Panc1 (cell line): ENCODE measurements at regions not wholly inside any gene's neighbourhood (a gene's known extent, or its start where the extent isn't known, plus 50 kb on each side); places are given as distances from the start of the nearest gene placed in this dataset.

Experiments
- ATAC-seq: fragments of 200-7000 bp; cut with Tn5 transposase; 2 replicates; pipeline ENCODE4 v1.9.1; 2020; ENCODE audit warnings: mild to moderate bottlenecking, moderate library complexity
- BruUV-seq: library from RNA; stranded (reverse); fragments of 400-500 nt; replicated peaks from 2 replicates; lab custom pipeline; 2021; lab: Mats Ljungman, UMichigan
- CTCF ChIA-PET: fragments of 300-600 bp; sonication (Branson Sonifier 250); formaldehyde crosslinking; loops from one replicate; lab custom pipeline; 2022; ENCODE audit warnings: antibody characterized with exemption; lab: Charles Lee
- POLR2A ChIA-PET: fragments of 300-600 bp; sonication (Branson Sonifier 250); formaldehyde crosslinking; loops from one replicate; lab custom pipeline; 2022; ENCODE audit warnings: antibody characterized with exemption; lab: Charles Lee
- DNase-seq: peaks from one replicate; pipeline ENCODE4 v3.0.0-alpha.2; 2010; ENCODE audit warnings: low read depth, low spot score
- H3K27ac ChIP-seq: 2 replicates; pipeline ENCODE4 v1.5.1; 2011; ENCODE audit warnings: mild to moderate bottlenecking, low read length, inconsistent platforms
- H3K27me3 ChIP-seq: fragments of 200-500 bp; sonication (Bioruptor generic); 2 replicates; pipeline ENCODE4 v1.6.0; 2014; ENCODE audit warnings: low read length, inconsistent platforms; ENCODE audit not compliant: control insufficient read depth, insufficient read depth
- H3K36me3 ChIP-seq: fragments of 200-500 bp; sonication (Bioruptor generic); 2 replicates; pipeline ENCODE4 v1.5.1; 2014; ENCODE audit warnings: inconsistent platforms, mild to moderate bottlenecking, low read length, moderate library complexity; ENCODE audit not compliant: control insufficient read depth, insufficient read depth
- H3K4me1 ChIP-seq: 2 replicates; pipeline ENCODE4 v1.5.1; 2011; ENCODE audit warnings: inconsistent platforms, mild to moderate bottlenecking, low read length, moderate library complexity; ENCODE audit not compliant: control insufficient read depth, insufficient read depth
- H3K4me3 ChIP-seq, 2 experiments: 2 replicates each; pipeline ENCODE4 v1.5.1; 2011 to 2012; ENCODE audit warnings: low read depth in 2 of 2, low read length in 2 of 2, mild to moderate bottlenecking in 2 of 2, inconsistent platforms in 1 of 2, moderate library complexity in 1 of 2
- H3K9me3 ChIP-seq: fragments of 200-500 bp; sonication (Bioruptor generic); 2 replicates; pipeline ENCODE4 v1.5.1; 2014; ENCODE audit warnings: low read depth, mild to moderate bottlenecking, inconsistent platforms, low read length, moderate library complexity; ENCODE audit not compliant: control insufficient read depth, insufficient read depth
- POLR2AphosphoS5 ChIP-seq: IDR thresholded peaks from 2 replicates; pipeline ENCODE4 v1.6.1; 2012; ENCODE audit warnings: mild to moderate bottlenecking, low read depth, low read length, moderate library complexity
- SIN3A ChIP-seq: IDR thresholded peaks from 2 replicates; pipeline ENCODE4 v1.6.1; 2012; ENCODE audit warnings: low read depth, mild to moderate bottlenecking, low read length, moderate library complexity, borderline replicate concordance; ENCODE audit not compliant: insufficient read depth
- TCF7L2 ChIP-seq: IDR thresholded peaks from 2 replicates; pipeline ENCODE4 v1.6.1; 2011; ENCODE audit warnings: mild to moderate bottlenecking, low read depth, low read length, inconsistent platforms
- in situ Hi-C: cut with HindIII; loops from 2 replicates; pipeline ENCODE4 v1.10.0; 2016; ENCODE audit warnings: low sequenced_read_pairs, low pct_unique_long_range_greater_than_20kb
- intact Hi-C: fragments of 100-400 bp; cut with micrococcal nuclease; formaldehyde crosslinking; loops from one replicate; pipeline ENCODE4 v1.10.0; 2022; ENCODE audit not compliant: unreplicated experiment
- TF ChIP-seq, protein P1 (sequence below): fragments of 450-650 bp; IDR thresholded peaks from 2 replicates; pipeline ENCODE4 v1.5.1; 2017; ENCODE audit warnings: mild to moderate bottlenecking
- TF ChIP-seq, protein P2 (sequence below), 2 experiments: IDR thresholded peaks; 2 replicates each; pipeline ENCODE4 v1.6.1; 2011 to 2012; ENCODE audit warnings: low read depth in 2 of 2, control low read depth in 1 of 2, low read length in 1 of 2, mild to moderate bottlenecking in 1 of 2, moderate library complexity in 1 of 2; ENCODE audit not compliant: insufficient read depth in 1 of 2

DNA sequence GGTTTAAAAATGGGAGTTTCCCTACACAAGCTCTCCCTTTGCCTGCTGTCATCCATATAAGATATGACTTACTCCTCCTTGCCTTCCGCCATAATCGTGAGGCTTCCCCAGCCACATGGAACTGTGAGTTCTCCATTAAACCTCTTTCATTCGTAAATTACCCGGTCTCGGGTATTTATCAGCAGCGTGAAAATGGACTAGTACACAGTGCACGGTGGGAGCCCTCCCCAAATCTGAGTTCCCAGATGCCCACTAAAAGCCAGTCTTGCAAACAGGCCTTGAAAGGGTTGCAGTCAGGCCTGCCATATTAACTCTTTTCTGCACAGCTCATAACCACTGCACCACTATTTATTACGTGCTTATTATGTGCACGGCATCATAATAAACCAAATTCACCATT, 400.9 kb downstream of the PRDM2 start:
- CTCF ChIA-PET = no interaction called here
- POLR2A ChIA-PET = no interaction called here
- ATAC-seq (no peak), DNase-seq (no peak)
- no peaks in the 10 kb centered on the region for H3K4me1 ChIP-seq
- in situ Hi-C loops = no loop called here
- intact Hi-C loops = no loop called here
- TF ChIP-seq POLR2AphosphoS5 (no peak), TCF7L2 (no peak), SIN3A (no peak)
- TF ChIP-seq, protein P1, sequence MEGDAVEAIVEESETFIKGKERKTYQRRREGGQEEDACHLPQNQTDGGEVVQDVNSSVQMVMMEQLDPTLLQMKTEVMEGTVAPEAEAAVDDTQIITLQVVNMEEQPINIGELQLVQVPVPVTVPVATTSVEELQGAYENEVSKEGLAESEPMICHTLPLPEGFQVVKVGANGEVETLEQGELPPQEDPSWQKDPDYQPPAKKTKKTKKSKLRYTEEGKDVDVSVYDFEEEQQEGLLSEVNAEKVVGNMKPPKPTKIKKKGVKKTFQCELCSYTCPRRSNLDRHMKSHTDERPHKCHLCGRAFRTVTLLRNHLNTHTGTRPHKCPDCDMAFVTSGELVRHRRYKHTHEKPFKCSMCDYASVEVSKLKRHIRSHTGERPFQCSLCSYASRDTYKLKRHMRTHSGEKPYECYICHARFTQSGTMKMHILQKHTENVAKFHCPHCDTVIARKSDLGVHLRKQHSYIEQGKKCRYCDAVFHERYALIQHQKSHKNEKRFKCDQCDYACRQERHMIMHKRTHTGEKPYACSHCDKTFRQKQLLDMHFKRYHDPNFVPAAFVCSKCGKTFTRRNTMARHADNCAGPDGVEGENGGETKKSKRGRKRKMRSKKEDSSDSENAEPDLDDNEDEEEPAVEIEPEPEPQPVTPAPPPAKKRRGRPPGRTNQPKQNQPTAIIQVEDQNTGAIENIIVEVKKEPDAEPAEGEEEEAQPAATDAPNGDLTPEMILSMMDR = no peak
- TF ChIP-seq, protein P2, sequence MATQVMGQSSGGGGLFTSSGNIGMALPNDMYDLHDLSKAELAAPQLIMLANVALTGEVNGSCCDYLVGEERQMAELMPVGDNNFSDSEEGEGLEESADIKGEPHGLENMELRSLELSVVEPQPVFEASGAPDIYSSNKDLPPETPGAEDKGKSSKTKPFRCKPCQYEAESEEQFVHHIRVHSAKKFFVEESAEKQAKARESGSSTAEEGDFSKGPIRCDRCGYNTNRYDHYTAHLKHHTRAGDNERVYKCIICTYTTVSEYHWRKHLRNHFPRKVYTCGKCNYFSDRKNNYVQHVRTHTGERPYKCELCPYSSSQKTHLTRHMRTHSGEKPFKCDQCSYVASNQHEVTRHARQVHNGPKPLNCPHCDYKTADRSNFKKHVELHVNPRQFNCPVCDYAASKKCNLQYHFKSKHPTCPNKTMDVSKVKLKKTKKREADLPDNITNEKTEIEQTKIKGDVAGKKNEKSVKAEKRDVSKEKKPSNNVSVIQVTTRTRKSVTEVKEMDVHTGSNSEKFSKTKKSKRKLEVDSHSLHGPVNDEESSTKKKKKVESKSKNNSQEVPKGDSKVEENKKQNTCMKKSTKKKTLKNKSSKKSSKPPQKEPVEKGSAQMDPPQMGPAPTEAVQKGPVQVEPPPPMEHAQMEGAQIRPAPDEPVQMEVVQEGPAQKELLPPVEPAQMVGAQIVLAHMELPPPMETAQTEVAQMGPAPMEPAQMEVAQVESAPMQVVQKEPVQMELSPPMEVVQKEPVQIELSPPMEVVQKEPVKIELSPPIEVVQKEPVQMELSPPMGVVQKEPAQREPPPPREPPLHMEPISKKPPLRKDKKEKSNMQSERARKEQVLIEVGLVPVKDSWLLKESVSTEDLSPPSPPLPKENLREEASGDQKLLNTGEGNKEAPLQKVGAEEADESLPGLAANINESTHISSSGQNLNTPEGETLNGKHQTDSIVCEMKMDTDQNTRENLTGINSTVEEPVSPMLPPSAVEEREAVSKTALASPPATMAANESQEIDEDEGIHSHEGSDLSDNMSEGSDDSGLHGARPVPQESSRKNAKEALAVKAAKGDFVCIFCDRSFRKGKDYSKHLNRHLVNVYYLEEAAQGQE (IDR thresholded peaks at IDR 0.05; ENCODE audit: insufficient read depth in 1 of 2, low read depth in 2 of 2, low read length in 1 of 2) = no peak
- no peak overlapping the region for H3K4me3 ChIP-seq
- H3K9me3 ChIP-seq = no peaks in the 10 kb centered on the region
- no peaks in the 10 kb centered on the region for H3K36me3 ChIP-seq
- no peak overlapping the region for H3K27ac ChIP-seq
- no peaks in the 10 kb centered on the region; the same call in 1 of the 2 replicates for H3K27me3 ChIP-seq
- BruUV-seq = no TSS peak

DNA sequence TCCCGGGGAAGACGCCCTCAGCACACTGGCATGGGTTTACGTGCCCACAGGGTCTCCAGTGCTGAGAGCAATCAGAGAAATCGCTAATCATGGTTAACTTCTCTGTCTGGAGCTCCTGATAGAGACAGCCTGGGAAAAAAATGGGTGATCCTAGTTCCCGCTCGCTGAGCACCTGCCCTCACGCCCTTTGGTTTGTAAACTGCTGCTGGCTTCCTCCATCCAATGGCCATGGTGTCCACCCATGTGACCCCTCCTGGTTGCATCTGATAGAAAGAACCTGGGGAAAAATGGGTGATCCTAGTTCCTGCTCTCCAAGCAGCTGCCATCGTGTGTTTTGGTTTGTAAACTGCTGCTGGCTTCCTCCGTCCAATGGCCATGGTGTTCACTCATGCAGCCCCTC, 402.2 kb downstream of the PRDM2 start:
- no peak overlapping the region for H3K4me3 ChIP-seq
- no peak overlapping the region for H3K27ac ChIP-seq
- DNase-seq = no peak
- in situ Hi-C loops = no loop called here
- no peaks in the 10 kb centered on the region for H3K9me3 ChIP-seq
- BruUV-seq = no TSS peak
- H3K4me1 ChIP-seq = no peaks in the 10 kb centered on the region
- H3K27me3 ChIP-seq = no peaks in the 10 kb centered on the region; the same call in 1 of the 2 replicates
- ChIA-PET CTCF (no interaction called here), POLR2A (no interaction called here)
- TF ChIP-seq SIN3A (no peak), POLR2AphosphoS5 (no peak), TCF7L2 (no peak)
- TF ChIP-seq, protein P1 = no peak
- TF ChIP-seq, protein P2 (IDR thresholded peaks at IDR 0.05; ENCODE audit: insufficient read depth in 1 of 2, low read depth in 2 of 2, low read length in 1 of 2) = no peak
- intact Hi-C loops = no loop called here
- no peak for ATAC-seq
- H3K36me3 ChIP-seq = no peaks in the 10 kb centered on the region
